MCF 10A (cell line): ENCODE measurements at regions not wholly inside any gene's neighbourhood (a gene's known extent, or its start where the extent isn't known, plus 50 kb on each side); places are given as distances from the start of the nearest gene placed in this dataset.

Experiments
- BruUV-seq: library from RNA; stranded (reverse); fragments of 400-500 nt; replicated peaks from 2 replicates; lab custom pipeline; 2021; lab: Mats Ljungman, UMichigan
- CTCF ChIA-PET: fragments of 300-600 bp; sonication (Branson Sonifier 250); formaldehyde crosslinking; extraction: SDS; loops from one replicate; lab custom pipeline; 2021; ENCODE audit warnings: antibody characterized with exemption, inconsistent platforms; lab: Yijun Ruan, JAX
- POLR2A ChIA-PET: fragments of 300-600, 350-650 bp; sonication (Branson Sonifier 250); formaldehyde crosslinking; extraction: SDS; loops from one replicate; lab custom pipeline; 2020; ENCODE audit warnings: antibody characterized with exemption, inconsistent platforms; lab: Yijun Ruan, JAX
- DNase-seq: peaks from one replicate; pipeline ENCODE4 v3.0.0-alpha.2; 2018; ENCODE audit not compliant: unreplicated experiment
- H3K27ac Mint-ChIP-seq: one replicate; pipeline ENCODE4 v1.8.0; 2022; ENCODE audit warnings: mild to moderate bottlenecking, low read depth, mixed read lengths; ENCODE audit not compliant: unreplicated experiment
- H3K27me3 Mint-ChIP-seq: one replicate; pipeline ENCODE4 v1.8.0; 2022; ENCODE audit warnings: mixed read lengths; ENCODE audit not compliant: insufficient read depth, unreplicated experiment
- H3K36me3 Mint-ChIP-seq: one replicate; pipeline ENCODE4 v1.8.0; 2022; ENCODE audit warnings: mild to moderate bottlenecking, moderate library complexity, mixed read lengths; ENCODE audit not compliant: insufficient read depth, unreplicated experiment
- H3K4me1 Mint-ChIP-seq: one replicate; pipeline ENCODE4 v1.8.0; 2022; ENCODE audit warnings: mixed read lengths; ENCODE audit not compliant: insufficient read depth, unreplicated experiment
- H3K4me3 Mint-ChIP-seq: one replicate; pipeline ENCODE4 v1.8.0; 2022; ENCODE audit warnings: mild to moderate bottlenecking, moderate library complexity, mixed read lengths; ENCODE audit not compliant: unreplicated experiment
- H3K9me3 Mint-ChIP-seq: one replicate; pipeline ENCODE4 v1.8.0; 2022; ENCODE audit warnings: mixed read lengths; ENCODE audit not compliant: unreplicated experiment
- CTCF ChIP-seq: fragments of 200-600 bp; IDR thresholded peaks from one replicate; pipeline ENCODE4 v1.8.0; 2022; ENCODE audit warnings: antibody characterized with exemption, mild to moderate bottlenecking; ENCODE audit not compliant: unreplicated experiment
- intact Hi-C: fragments of 100-400 bp; cut with micrococcal nuclease; formaldehyde crosslinking; loops from 2 replicates; pipeline ENCODE4 v1.14.1; 2022

GRCh38 chr16:87027056-87027616, 290.1 kb downstream of the C16orf95 start:
- POLR2A ChIA-PET: no interaction called here

GRCh38 chr16:87028481-87029320, 288.5 kb downstream of the C16orf95 start:
- intact Hi-C loops: no loop called here
- no TSS peak for BruUV-seq
- Mint-ChIP-seq H3K4me3 (no peak overlapping the region), H3K36me3 (no peaks in the 10 kb centered on the region), H3K27me3 (no peaks in the 10 kb centered on the region), H3K4me1 (no peaks in the 10 kb centered on the region), H3K27ac (no peak overlapping the region), H3K9me3 (no peaks in the 10 kb centered on the region)
- CTCF ChIA-PET: interaction anchor here (0.7 kb wide), 2 partner anchors 7 to 373 kb away, joined by 3 read pairs; no protein-coding TSS in a partner anchor
- DNase-seq: no peak
- POLR2A ChIA-PET: interaction anchor here (0.6 to 0.7 kb wide), 3 partner anchors 14 to 250 kb away, joined by 3 read pairs; no protein-coding TSS in a partner anchor
- no peak for TF ChIP-seq CTCF

More at GRCh38 chr16:87027056-87027616, 290.1 kb downstream of the C16orf95 start:
- BruUV-seq: no TSS peak
- Mint-ChIP-seq H3K9me3 (no peaks in the 10 kb centered on the region), H3K4me1 (no peaks in the 10 kb centered on the region), H3K27ac (no peak overlapping the region), H3K36me3 (no peaks in the 10 kb centered on the region), H3K4me3 (no peak overlapping the region), H3K27me3 (peaks cover 12% of the 10 kb centered on the region)
- intact Hi-C loops: no loop called here
- CTCF ChIA-PET: interaction anchor here (0.6 to 1.0 kb wide), 2 partner anchors 10 to 509 kb away, joined by 3 read pairs; no protein-coding TSS in a partner anchor
- TF ChIP-seq CTCF: no peak
- DNase-seq: no peak

DNA sequence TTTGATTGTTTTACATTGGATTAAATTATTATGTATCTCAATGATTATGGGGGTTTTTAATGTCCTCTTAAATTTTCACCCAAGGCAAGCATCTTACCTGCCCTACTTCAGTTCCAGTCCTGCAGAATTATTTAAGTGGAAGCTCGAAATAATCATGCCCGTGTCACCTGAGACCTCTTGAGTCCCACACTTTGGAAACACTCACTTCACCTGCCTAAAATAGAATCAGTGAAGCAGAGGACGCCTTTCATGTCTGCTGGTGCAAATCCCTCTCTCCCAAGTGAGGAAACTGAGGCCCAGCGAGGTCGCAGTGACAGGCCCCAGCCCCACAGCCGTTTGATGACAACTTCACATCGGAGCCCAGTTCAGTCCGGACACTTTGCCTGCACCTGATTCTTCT, 284.6 kb downstream of the C16orf95 start:
- Mint-ChIP-seq H3K9me3 (no peaks in the 10 kb centered on the region), H3K4me1 (no peaks in the 10 kb centered on the region), H3K36me3 (no peaks in the 10 kb centered on the region), H3K4me3 (no peak overlapping the region), H3K27ac (no peak overlapping the region), H3K27me3 (no peaks in the 10 kb centered on the region)
- TF ChIP-seq CTCF: no peak
- CTCF ChIA-PET: interaction anchor here (0.6 kb wide), 1 partner anchor 30 kb away, joined by 3 read pairs; no protein-coding TSS in a partner anchor
- intact Hi-C loops: no loop called here
- BruUV-seq: no TSS peak
- POLR2A ChIA-PET: no interaction called here
- no peak for DNase-seq

- no peaks in the 10 kb centered on the region for H3K4me1 Mint-ChIP-seq
- H3K27ac Mint-ChIP-seq: no peak overlapping the region
- POLR2A ChIA-PET: no interaction called here
- CTCF ChIA-PET: interaction anchor here (0.6 kb wide), 1 partner anchor 29 kb away, joined by 3 read pairs; no protein-coding TSS in a partner anchor
- TF ChIP-seq CTCF: no peak
- no peaks in the 10 kb centered on the region for H3K36me3 Mint-ChIP-seq
- no peak for DNase-seq
- intact Hi-C loops: no loop called here
- H3K27me3 Mint-ChIP-seq: no peaks in the 10 kb centered on the region
- no peaks in the 10 kb centered on the region for H3K9me3 Mint-ChIP-seq
- BruUV-seq: no TSS peak
- H3K4me3 Mint-ChIP-seq: no peak overlapping the region
Observed at GRCh38 chr16:87033021-87033471, 284.1 kb downstream of the C16orf95 start.
